ENCODE measurements at regions not wholly inside any gene's neighbourhood (a gene's known extent, or its start where the extent isn't known, plus 50 kb on each side); places are given as distances from the start of the nearest gene placed in this dataset.

DNA sequence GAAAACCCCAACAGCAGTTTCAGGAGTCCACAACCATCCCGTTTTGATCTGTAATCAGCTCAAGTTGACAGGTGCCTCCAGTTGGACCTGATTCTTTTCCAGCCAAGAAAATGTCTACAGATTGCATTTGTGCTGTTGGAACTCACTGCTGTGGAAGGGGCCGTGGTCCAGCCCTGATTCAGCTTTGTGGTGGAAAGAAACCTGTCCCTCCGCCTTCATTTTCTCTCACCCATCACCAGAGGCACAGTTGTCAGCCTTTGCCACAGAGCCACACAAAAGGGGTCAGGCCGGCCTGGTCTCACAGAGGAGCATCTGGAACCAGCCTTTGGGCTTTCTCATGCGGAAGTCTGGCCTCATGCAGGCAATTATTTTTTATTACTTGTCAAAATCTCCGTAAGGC is 483.6 kb downstream of the GADD45G start (continued):
- TF ChIP-seq, protein P1, sequence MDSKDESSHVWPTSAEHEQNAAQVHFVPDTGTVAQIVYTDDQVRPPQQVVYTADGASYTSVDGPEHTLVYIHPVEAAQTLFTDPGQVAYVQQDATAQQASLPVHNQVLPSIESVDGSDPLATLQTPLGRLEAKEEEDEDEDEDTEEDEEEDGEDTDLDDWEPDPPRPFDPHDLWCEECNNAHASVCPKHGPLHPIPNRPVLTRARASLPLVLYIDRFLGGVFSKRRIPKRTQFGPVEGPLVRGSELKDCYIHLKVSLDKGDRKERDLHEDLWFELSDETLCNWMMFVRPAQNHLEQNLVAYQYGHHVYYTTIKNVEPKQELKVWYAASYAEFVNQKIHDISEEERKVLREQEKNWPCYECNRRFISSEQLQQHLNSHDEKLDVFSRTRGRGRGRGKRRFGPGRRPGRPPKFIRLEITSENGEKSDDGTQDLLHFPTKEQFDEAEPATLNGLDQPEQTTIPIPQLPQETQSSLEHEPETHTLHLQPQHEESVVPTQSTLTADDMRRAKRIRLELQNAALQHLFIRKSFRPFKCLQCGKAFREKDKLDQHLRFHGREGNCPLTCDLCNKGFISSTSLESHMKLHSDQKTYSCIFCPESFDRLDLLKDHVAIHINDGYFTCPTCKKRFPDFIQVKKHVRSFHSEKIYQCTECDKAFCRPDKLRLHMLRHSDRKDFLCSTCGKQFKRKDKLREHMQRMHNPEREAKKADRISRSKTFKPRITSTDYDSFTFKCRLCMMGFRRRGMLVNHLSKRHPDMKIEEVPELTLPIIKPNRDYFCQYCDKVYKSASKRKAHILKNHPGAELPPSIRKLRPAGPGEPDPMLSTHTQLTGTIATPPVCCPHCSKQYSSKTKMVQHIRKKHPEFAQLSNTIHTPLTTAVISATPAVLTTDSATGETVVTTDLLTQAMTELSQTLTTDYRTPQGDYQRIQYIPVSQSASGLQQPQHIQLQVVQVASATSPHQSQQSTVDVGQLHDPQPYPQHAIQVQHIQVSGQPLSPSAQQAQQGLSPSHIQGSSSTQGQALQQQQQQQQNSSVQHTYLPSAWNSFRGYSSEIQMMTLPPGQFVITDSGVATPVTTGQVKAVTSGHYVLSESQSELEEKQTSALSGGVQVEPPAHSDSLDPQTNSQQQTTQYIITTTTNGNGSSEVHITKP (tag by site-specific recombination; IDR thresholded peaks at IDR 0.05) = no peak
- TF ChIP-seq PRDM1 (tag by site-specific recombination; IDR thresholded peaks at IDR 0.05) (no peak), ZNF660 (tag by site-specific recombination; IDR thresholded peaks at IDR 0.05) (no peak), ZNF529 (tag by site-specific recombination; IDR thresholded peaks at IDR 0.05; ENCODE audit: insufficient replicate concordance) (no peak), ZNF16 (tag by site-specific recombination; IDR thresholded peaks at IDR 0.05; ENCODE audit: low read depth) (no peak), ZNF202 (tag by site-specific recombination; IDR thresholded peaks at IDR 0.05; ENCODE audit: borderline replicate concordance) (no peak), ZNF138 (tag by site-specific recombination; IDR thresholded peaks at IDR 0.05; ENCODE audit: borderline replicate concordance) (no peak), ZNF600 (tag by site-specific recombination; IDR thresholded peaks at IDR 0.05) (no peak), ZIC2 (tag by site-specific recombination; IDR thresholded peaks at IDR 0.05) (no peak), ZNF776 (tag by site-specific recombination; IDR thresholded peaks at IDR 0.05; ENCODE audit: borderline replicate concordance) (no peak)
- TF ChIP-seq, protein P2, sequence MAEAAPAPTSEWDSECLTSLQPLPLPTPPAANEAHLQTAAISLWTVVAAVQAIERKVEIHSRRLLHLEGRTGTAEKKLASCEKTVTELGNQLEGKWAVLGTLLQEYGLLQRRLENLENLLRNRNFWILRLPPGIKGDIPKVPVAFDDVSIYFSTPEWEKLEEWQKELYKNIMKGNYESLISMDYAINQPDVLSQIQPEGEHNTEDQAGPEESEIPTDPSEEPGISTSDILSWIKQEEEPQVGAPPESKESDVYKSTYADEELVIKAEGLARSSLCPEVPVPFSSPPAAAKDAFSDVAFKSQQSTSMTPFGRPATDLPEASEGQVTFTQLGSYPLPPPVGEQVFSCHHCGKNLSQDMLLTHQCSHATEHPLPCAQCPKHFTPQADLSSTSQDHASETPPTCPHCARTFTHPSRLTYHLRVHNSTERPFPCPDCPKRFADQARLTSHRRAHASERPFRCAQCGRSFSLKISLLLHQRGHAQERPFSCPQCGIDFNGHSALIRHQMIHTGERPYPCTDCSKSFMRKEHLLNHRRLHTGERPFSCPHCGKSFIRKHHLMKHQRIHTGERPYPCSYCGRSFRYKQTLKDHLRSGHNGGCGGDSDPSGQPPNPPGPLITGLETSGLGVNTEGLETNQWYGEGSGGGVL (tag by site-specific recombination; IDR thresholded peaks at IDR 0.05) = no peak
- TF ChIP-seq, protein P3, sequence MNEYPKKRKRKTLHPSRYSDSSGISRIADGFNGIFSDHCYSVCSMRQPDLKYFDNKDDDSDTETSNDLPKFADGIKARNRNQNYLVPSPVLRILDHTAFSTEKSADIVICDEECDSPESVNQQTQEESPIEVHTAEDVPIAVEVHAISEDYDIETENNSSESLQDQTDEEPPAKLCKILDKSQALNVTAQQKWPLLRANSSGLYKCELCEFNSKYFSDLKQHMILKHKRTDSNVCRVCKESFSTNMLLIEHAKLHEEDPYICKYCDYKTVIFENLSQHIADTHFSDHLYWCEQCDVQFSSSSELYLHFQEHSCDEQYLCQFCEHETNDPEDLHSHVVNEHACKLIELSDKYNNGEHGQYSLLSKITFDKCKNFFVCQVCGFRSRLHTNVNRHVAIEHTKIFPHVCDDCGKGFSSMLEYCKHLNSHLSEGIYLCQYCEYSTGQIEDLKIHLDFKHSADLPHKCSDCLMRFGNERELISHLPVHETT (tag by site-specific recombination; IDR thresholded peaks at IDR 0.05) = no peak

DNA sequence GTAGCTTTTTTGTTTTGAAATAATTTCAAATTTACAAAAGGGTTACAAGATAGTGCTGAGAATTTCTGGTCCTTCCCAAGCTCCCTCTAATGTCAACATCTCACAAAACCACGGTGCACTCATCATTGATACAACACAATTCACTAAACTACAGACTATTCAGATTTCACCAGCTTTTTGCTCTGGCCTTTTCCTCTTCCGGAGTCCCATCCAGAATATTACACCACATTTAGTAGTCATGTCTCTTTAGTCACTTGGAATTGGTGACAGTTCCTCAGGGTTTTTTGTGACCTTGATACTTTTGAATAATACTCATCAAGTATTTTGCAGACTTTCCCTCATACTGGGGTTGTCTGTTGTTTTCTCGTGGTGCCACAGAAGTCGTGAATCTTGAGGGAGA is 484.0 kb downstream of the GADD45G start:
- ChIA-PET CTCF (interaction anchor here (1.1 to 2.4 kb wide), 3 partner anchors 11 to 486 kb away, joined by 3 to 8 read pairs (median 4); no protein-coding TSS in a partner anchor), POLR2A (no interaction called here)

More for the DNA sequence above, 484.0 kb downstream of the GADD45G start:
- no peak overlapping the region for H3K27ac ChIP-seq (ENCODE audit: extremely low read depth, low read depth, low read length)
- H3K4me1 ChIP-seq (ENCODE audit: control insufficient read depth, insufficient read depth, low read length) = no peaks in the 10 kb centered on the region
- H3K36me3 ChIP-seq (ENCODE audit: control insufficient read depth in 2 of 2, insufficient read depth in 1 of 2, low read length in 2 of 2) = no peaks in the 10 kb centered on the region
- no peak for TF ChIP-seq ZNF274 (IDR thresholded peaks at IDR 0.05; ENCODE audit: low read length)
- no peak for TF ChIP-seq ZNF274 (tag by site-specific recombination; IDR thresholded peaks at IDR 0.05; ENCODE audit: borderline replicate concordance)
- TF ChIP-seq, protein P4, sequence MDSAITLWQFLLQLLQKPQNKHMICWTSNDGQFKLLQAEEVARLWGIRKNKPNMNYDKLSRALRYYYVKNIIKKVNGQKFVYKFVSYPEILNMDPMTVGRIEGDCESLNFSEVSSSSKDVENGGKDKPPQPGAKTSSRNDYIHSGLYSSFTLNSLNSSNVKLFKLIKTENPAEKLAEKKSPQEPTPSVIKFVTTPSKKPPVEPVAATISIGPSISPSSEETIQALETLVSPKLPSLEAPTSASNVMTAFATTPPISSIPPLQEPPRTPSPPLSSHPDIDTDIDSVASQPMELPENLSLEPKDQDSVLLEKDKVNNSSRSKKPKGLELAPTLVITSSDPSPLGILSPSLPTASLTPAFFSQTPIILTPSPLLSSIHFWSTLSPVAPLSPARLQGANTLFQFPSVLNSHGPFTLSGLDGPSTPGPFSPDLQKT (IDR thresholded peaks at IDR 0.05; ENCODE audit: borderline replicate concordance, low read depth, low read length) = no peak
- no peak for TF ChIP-seq ZNF121 (tag by site-specific recombination; IDR thresholded peaks at IDR 0.05)
- TF ChIP-seq ZNF777 (tag by site-specific recombination; IDR thresholded peaks at IDR 0.05; ENCODE audit: borderline replicate concordance) = no peak
- TF ChIP-seq WT1 (tag by site-specific recombination; IDR thresholded peaks at IDR 0.05) = no peak
- no peak for TF ChIP-seq ZNF155 (tag by site-specific recombination; IDR thresholded peaks at IDR 0.05)
- TF ChIP-seq KLF9 (tag by site-specific recombination; IDR thresholded peaks at IDR 0.05; ENCODE audit: low read depth) = no peak
- no peak for TF ChIP-seq ZNF184 (tag by site-specific recombination; IDR thresholded peaks at IDR 0.05)
- no peak for TF ChIP-seq ZNF548 (tag by site-specific recombination; IDR thresholded peaks at IDR 0.05)
- no peaks in the 10 kb centered on the region for H3K9me3 ChIP-seq (ENCODE audit: control insufficient read depth, insufficient read depth, low read depth, low read length)
- H3K4me3 ChIP-seq (ENCODE audit: low read depth, low read length) = no peak overlapping the region
